Upper lobe of right lung (tissue), 1 donor: ENCODE measurements at regions not wholly inside any gene's neighbourhood (a gene's known extent, or its start where the extent isn't known, plus 50 kb on each side); places are given as distances from the start of the nearest gene placed in this dataset.

Source experiments
- ATAC-seq: fragments of 200-7000 bp; cut with Tn5 transposase; one replicate; pipeline ENCODE4 v1.9.1; 2020; ENCODE audit warnings: mild to moderate bottlenecking, moderate library complexity
- DNase-seq: peaks from one replicate; pipeline ENCODE4 v3.0.0-alpha.2; 2020
- H3K27ac ChIP-seq: fragments of 200-600 bp; one replicate; pipeline ENCODE4 v1.8.0; 2022
- H3K27me3 ChIP-seq: fragments of 200-600 bp; one replicate; pipeline ENCODE4 v1.8.0; 2022; ENCODE audit warnings: mild to moderate bottlenecking
- H3K36me3 ChIP-seq: fragments of 200-600 bp; one replicate; pipeline ENCODE4 v1.8.0; 2022
- H3K4me1 ChIP-seq: fragments of 200-600 bp; one replicate; pipeline ENCODE4 v1.8.0; 2022
- H3K4me3 ChIP-seq: fragments of 200-600 bp; one replicate; pipeline ENCODE4 v1.8.0; 2022; ENCODE audit warnings: mild to moderate bottlenecking
- H3K9me3 ChIP-seq: fragments of 200-600 bp; one replicate; pipeline ENCODE4 v1.8.0; 2022
- CTCF ChIP-seq: fragments of 200-600 bp; IDR thresholded peaks from one replicate; pipeline ENCODE4 v1.8.0; 2022; ENCODE audit warnings: antibody characterized with exemption
- intact Hi-C: fragments of 100-400 bp; cut with DNase I; formaldehyde crosslinking; loops from one replicate; pipeline ENCODE4 v1.11.0; 2022
- donor health status: DM: no; HTN: yes; CAD: no; lungs with severe emphysema.

DNA sequence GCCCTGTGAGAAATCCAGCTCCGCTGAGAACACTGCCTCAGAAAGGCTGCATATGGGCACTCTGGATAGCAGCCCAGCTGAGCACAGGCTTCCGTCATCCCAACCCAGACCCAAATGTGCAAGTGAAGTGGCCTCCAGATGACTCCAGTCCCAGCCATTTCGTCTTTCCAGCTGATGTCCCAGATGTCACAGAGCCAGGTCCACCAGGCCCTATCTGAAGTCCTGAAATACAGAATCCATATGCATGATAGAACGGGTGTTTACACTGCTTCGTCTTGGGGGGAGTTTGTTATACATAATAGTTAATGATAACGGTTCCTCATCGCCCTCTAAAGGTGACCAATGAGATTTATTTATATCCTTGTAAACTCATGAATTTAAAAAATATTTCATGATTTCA lies 72.6 kb upstream of the TRIM2 start:
- no peaks in the 10 kb centered on the region for H3K36me3 ChIP-seq
- no peak for DNase-seq
- H3K4me3 ChIP-seq, result no peak overlapping the region
- H3K4me1 ChIP-seq, result peaks cover 3% of the 10 kb centered on the region
- no peaks in the 10 kb centered on the region for H3K9me3 ChIP-seq
- TF ChIP-seq CTCF, result peak; percentile 12
- H3K27ac ChIP-seq, result no peak overlapping the region
- ATAC-seq, result no peak
- intact Hi-C loops, result no loop called here
- no peaks in the 10 kb centered on the region for H3K27me3 ChIP-seq

- DNase-seq (no peak), ATAC-seq (no peak)
- H3K27ac ChIP-seq, result no peak overlapping the region
- TF ChIP-seq CTCF, result no peak
- H3K4me3 ChIP-seq, result no peak overlapping the region
- H3K4me1 ChIP-seq, result no peaks in the 10 kb centered on the region
- intact Hi-C loops, result no loop called here
- no peaks in the 10 kb centered on the region for H3K36me3 ChIP-seq
- H3K27me3 ChIP-seq, result no peaks in the 10 kb centered on the region
- no peaks in the 10 kb centered on the region for H3K9me3 ChIP-seq
Observed at GRCh38 chr4:153137159-153137558, 67.1 kb upstream of the TRIM2 start.

GRCh38 chr4:153137677-153138630 lies 66.3 kb upstream of the TRIM2 start:
- DNase-seq (no peak), ATAC-seq (no peak)
- Histone ChIP-seq H3K27ac (no peak overlapping the region), H3K4me1 (no peaks in the 10 kb centered on the region), H3K4me3 (no peak overlapping the region), H3K9me3 (no peaks in the 10 kb centered on the region), H3K36me3 (no peaks in the 10 kb centered on the region), H3K27me3 (no peaks in the 10 kb centered on the region)
- no peak for TF ChIP-seq CTCF
- intact Hi-C loops, result no loop called here

- no peak overlapping the region for H3K4me3 ChIP-seq
- DNase-seq (no peak), ATAC-seq (peak; percentile 71)
- H3K36me3 ChIP-seq, result no peaks in the 10 kb centered on the region
- H3K27me3 ChIP-seq, result no peaks in the 10 kb centered on the region
- H3K4me1 ChIP-seq, result no peaks in the 10 kb centered on the region
- H3K27ac ChIP-seq, result no peak overlapping the region
- no peak for TF ChIP-seq CTCF
- intact Hi-C loops, result no loop called here
- no peaks in the 10 kb centered on the region for H3K9me3 ChIP-seq
Observed at GRCh38 chr4:153138736-153139135, 65.5 kb upstream of the TRIM2 start.

DNA sequence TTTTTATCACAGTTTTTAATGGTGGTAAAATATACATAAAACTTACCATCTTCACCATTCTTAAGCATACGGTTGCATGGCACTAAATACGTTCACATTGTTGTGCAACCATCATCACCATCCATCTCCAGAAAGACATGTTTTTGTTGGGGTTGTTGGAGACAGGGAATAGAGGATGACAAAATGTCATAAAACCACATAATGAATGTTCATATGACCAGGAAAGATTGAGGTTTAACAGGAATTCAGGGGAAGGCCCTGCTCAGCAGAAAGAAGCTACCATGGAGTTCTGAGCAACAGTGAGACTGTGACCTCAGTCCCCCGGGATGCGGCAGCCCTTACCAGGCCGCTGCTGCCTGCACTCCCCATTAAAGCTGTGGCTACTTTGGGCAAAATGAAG lies 63.9 kb upstream of the TRIM2 start:
- no peak for TF ChIP-seq CTCF
- Histone ChIP-seq H3K4me3 (no peak overlapping the region), H3K27ac (no peak overlapping the region), H3K36me3 (no peaks in the 10 kb centered on the region), H3K27me3 (no peaks in the 10 kb centered on the region), H3K9me3 (no peaks in the 10 kb centered on the region), H3K4me1 (no peaks in the 10 kb centered on the region)
- ATAC-seq (no peak), DNase-seq (no peak)
- intact Hi-C loops, result no loop called here
